ENCODE measurements at regions not wholly inside any gene's neighbourhood (a gene's known extent, or its start where the extent isn't known, plus 50 kb on each side); places are given as distances from the start of the nearest gene placed in this dataset.

GRCh38 chr1:60575326-60575977, 501.9 kb upstream of the C1orf87 start:
- no peak overlapping the region for H3K4me3 ChIP-seq (ENCODE audit: low read length)
- WGBS (ENCODE audit: insufficient coverage, low lambda C conversion rate): 100% methylated on average over 1 of the region's 2 CpGs

DNA sequence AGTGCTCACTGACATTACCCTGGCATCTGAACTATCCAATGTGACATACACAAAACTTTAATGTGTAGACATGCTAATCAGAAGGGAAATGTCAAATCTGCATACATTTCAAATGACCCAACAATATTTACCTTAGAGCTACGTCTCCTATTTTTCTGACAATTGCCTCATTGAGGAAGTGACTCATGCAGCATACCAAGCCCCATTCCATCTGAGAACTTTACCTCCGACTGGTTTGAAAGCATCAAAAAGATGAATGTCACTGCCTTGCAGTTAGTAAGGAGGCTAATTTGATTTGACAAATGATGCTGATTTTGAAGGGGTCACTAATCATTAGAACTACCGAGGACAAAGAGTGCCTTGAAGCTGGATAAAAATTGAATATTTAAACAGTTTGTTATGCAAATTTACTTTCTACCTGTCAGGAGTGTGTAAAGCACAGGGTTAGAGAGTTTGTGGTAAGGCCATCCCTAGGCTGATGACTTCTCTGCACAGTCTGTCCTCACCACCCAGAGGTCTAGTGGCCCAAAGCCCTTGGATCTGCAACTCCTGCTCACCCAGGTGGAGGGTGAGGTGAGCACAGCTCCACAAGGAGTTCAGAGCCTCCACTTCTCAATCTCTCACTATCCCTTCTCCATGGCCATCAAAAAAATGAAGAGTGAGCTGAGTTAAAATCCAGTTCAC, 500.3 kb upstream of the C1orf87 start:
- Histone ChIP-seq H3K4me3 (ENCODE audit: low read length) (no peak overlapping the region), H3K36me3 (ENCODE audit: control insufficient read depth, insufficient read depth, low read length) (no peaks in the 10 kb centered on the region), H3K4me1 (ENCODE audit: control insufficient read depth, insufficient read depth, low read length) (no peaks in the 10 kb centered on the region), H3K27ac (ENCODE audit: low read length) (no peak overlapping the region), H3K9me3 (ENCODE audit: control insufficient read depth, low read depth, low read length) (no peaks in the 10 kb centered on the region), H3K27me3 (ENCODE audit: control insufficient read depth, insufficient read depth, low read length) (no peaks in the 10 kb centered on the region)
- 83% methylated on average over 1 of the region's 3 CpGs for WGBS (ENCODE audit: insufficient coverage, low lambda C conversion rate)
- DNase-seq: no peak

More at GRCh38 chr1:60575326-60575977, 501.9 kb upstream of the C1orf87 start:
- DNase-seq: no peak
- Histone ChIP-seq H3K27me3 (ENCODE audit: control insufficient read depth, insufficient read depth, low read length) (no peaks in the 10 kb centered on the region), H3K4me1 (ENCODE audit: control insufficient read depth, insufficient read depth, low read length) (no peaks in the 10 kb centered on the region), H3K27ac (ENCODE audit: low read length) (no peak overlapping the region), H3K36me3 (ENCODE audit: control insufficient read depth, insufficient read depth, low read length) (no peaks in the 10 kb centered on the region), H3K9me3 (ENCODE audit: control insufficient read depth, low read depth, low read length) (no peaks in the 10 kb centered on the region)

DNA sequence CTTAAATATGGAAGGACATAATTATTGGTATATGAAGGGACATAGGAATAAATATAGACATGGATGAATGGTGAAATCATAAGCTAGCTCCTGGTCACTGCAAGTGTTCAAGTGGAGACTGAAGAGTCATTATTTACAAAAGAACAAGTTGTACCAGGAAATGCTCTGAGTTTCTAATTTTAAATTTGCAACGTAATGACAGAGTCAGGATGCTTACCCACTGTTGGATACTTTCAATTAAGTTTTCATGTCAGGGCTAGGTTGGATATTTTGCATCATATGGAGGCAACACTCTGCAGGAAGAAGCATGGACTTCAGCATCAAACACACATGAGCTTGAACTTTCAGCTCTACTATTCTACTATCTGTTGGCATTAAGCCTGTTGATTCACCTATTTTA, 499.6 kb upstream of the C1orf87 start:
- Histone ChIP-seq H3K9me3 (ENCODE audit: control insufficient read depth, low read depth, low read length) (no peaks in the 10 kb centered on the region), H3K4me1 (ENCODE audit: control insufficient read depth, insufficient read depth, low read length) (no peaks in the 10 kb centered on the region), H3K27ac (ENCODE audit: low read length) (no peak overlapping the region), H3K36me3 (ENCODE audit: control insufficient read depth, insufficient read depth, low read length) (no peaks in the 10 kb centered on the region), H3K4me3 (ENCODE audit: low read length) (no peak overlapping the region), H3K27me3 (ENCODE audit: control insufficient read depth, insufficient read depth, low read length) (no peaks in the 10 kb centered on the region)
- no peak for DNase-seq
- WGBS (ENCODE audit: insufficient coverage, low lambda C conversion rate): no CpG with 5 or more reads among the region's 1 CpG

GRCh38 chr1:60572378-60572777, 498.8 kb upstream of the C1orf87 start:
- no peaks in the 10 kb centered on the region for H3K4me1 ChIP-seq (ENCODE audit: control insufficient read depth, insufficient read depth, low read length)
- H3K27ac ChIP-seq (ENCODE audit: low read length): no peak overlapping the region
- no peak overlapping the region for H3K4me3 ChIP-seq (ENCODE audit: low read length)
- DNase-seq: no peak
- no peaks in the 10 kb centered on the region for H3K9me3 ChIP-seq (ENCODE audit: control insufficient read depth, low read depth, low read length)
- no peaks in the 10 kb centered on the region for H3K36me3 ChIP-seq (ENCODE audit: control insufficient read depth, insufficient read depth, low read length)
- 100% methylated on average over 2 of the region's 4 CpGs for WGBS (ENCODE audit: insufficient coverage, low lambda C conversion rate)
- no peaks in the 10 kb centered on the region for H3K27me3 ChIP-seq (ENCODE audit: control insufficient read depth, insufficient read depth, low read length)

DNA sequence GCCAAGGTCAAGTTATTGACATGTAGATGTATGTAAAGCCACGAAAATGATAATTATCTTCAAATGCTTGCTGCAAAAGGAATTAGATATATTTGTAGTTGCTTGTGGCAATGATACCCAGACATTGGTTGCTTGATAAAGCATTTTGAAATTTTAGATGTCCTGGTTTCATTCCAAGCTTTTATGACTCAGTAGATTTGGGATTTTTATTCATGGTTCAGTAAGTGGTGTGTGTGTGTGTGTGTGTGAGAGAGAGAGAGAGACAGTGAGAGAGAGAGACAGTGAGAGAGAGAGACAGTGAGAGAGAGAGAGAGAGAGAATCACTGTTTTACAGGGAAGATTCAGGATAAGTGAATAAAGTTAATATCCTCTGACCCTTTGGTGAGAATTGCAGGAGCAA, 498.2 kb upstream of the C1orf87 start:
- WGBS (ENCODE audit: insufficient coverage, low lambda C conversion rate): no CpG with 5 or more reads among the region's 1 CpG

DNA sequence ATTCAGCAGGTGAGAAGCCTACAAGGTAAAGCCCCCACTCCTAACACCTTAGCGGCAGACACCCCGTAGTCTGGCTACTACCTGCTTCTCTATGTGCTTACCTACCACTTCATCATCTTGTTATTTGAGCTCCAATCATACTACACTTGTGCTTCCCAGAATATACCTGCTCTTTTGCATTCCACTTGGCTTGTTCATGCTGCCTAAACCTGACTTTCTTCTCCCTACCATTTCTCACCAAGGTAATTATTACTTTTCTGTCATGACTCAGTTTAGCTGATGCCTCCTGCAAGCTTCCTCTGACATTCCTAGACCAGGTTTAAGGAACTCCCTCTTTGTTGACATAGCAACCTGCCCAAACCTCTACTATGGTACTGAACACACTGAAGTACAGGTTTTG, 495.6 kb upstream of the C1orf87 start:
- Histone ChIP-seq H3K4me3 (ENCODE audit: low read length) (no peak overlapping the region), H3K4me1 (ENCODE audit: control insufficient read depth, insufficient read depth, low read length) (no peaks in the 10 kb centered on the region), H3K27ac (ENCODE audit: low read length) (no peak overlapping the region), H3K36me3 (ENCODE audit: control insufficient read depth, insufficient read depth, low read length) (no peaks in the 10 kb centered on the region), H3K9me3 (ENCODE audit: control insufficient read depth, low read depth, low read length) (no peaks in the 10 kb centered on the region), H3K27me3 (ENCODE audit: control insufficient read depth, insufficient read depth, low read length) (no peaks in the 10 kb centered on the region)
- DNase-seq: no peak
- no CpG with 5 or more reads among the region's 2 CpGs for WGBS (ENCODE audit: insufficient coverage, low lambda C conversion rate)

More for the DNA sequence above, 498.2 kb upstream of the C1orf87 start:
- Histone ChIP-seq H3K27me3 (ENCODE audit: control insufficient read depth, insufficient read depth, low read length) (no peaks in the 10 kb centered on the region), H3K27ac (ENCODE audit: low read length) (no peak overlapping the region), H3K36me3 (ENCODE audit: control insufficient read depth, insufficient read depth, low read length) (no peaks in the 10 kb centered on the region), H3K4me1 (ENCODE audit: control insufficient read depth, insufficient read depth, low read length) (no peaks in the 10 kb centered on the region), H3K9me3 (ENCODE audit: control insufficient read depth, low read depth, low read length) (no peaks in the 10 kb centered on the region), H3K4me3 (ENCODE audit: low read length) (no peak overlapping the region)
- no peak for DNase-seq

DNA sequence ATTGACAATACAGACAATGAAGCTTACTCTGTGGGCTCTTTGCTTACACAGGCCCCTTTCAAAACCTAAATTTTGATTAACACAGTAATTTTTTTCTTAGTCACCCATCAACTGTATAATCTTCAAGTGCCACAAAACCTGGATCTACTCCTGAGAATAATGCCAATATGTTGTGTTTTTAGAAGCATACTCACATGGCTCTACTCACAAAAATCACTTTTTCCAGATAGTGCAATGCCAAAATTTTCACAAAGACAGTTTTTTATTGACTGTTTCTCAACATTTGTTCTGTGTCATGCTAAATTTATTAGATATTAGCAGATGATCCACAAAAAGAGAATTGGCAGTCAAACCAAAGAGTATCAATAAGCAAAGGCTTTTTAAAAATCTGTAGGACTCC, 493.7 kb upstream of the C1orf87 start:
- no peaks in the 10 kb centered on the region for H3K9me3 ChIP-seq (ENCODE audit: control insufficient read depth, low read depth, low read length)
- H3K4me1 ChIP-seq (ENCODE audit: control insufficient read depth, insufficient read depth, low read length): no peaks in the 10 kb centered on the region
- H3K36me3 ChIP-seq (ENCODE audit: control insufficient read depth, insufficient read depth, low read length): no peaks in the 10 kb centered on the region
- no peaks in the 10 kb centered on the region for H3K27me3 ChIP-seq (ENCODE audit: control insufficient read depth, insufficient read depth, low read length)
- no peak for DNase-seq
- no peak overlapping the region for H3K4me3 ChIP-seq (ENCODE audit: low read length)
- H3K27ac ChIP-seq (ENCODE audit: low read length): no peak overlapping the region

DNA sequence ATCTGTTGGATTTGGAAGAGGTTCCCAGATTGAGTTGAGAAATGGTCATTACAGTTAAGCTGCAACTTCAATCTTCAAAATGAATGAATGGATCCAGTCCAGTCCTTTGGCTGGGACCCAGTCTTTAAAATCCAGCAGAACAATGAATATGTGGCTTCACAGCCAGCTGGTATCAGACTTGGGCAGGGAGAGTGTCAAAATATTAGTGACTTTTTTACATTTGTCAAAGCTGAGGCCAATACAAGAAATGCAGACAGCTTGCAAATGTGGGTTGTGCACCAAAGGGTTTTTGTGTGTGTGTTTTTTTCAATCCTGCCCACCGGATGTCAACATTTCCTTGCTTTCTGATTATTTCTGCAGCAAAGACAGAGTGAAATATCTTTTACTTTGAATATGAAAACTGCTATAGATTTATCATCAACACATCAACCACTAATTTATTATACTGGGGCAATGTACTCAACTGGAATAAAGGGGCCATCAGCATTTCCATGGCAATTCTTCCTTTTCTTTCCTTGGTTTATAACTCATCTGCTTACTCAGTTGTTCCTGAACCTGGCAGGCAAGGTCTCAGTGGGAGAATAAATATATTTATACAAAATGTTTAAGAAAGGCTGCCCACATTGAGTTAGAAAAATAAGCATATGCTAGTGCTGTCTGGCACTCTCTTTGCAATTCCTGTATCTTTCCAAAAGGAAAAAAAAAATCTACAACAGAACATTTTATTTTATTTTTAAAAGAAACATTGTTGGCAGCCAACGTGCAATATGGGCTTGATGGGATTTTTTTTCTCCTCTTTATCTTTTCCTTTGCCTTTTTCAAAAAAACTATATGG, 491.6 kb upstream of the C1orf87 start:
- Histone ChIP-seq H3K27ac (ENCODE audit: low read length) (no peak overlapping the region), H3K4me3 (ENCODE audit: low read length) (no peak overlapping the region), H3K4me1 (ENCODE audit: control insufficient read depth, insufficient read depth, low read length) (no peaks in the 10 kb centered on the region), H3K9me3 (ENCODE audit: control insufficient read depth, low read depth, low read length) (no peaks in the 10 kb centered on the region), H3K27me3 (ENCODE audit: control insufficient read depth, insufficient read depth, low read length) (no peaks in the 10 kb centered on the region), H3K36me3 (ENCODE audit: control insufficient read depth, insufficient read depth, low read length) (no peaks in the 10 kb centered on the region)
- WGBS (ENCODE audit: insufficient coverage, low lambda C conversion rate): 37% methylated on average over 2 of the region's 2 CpGs
- DNase-seq: no peak

DNA sequence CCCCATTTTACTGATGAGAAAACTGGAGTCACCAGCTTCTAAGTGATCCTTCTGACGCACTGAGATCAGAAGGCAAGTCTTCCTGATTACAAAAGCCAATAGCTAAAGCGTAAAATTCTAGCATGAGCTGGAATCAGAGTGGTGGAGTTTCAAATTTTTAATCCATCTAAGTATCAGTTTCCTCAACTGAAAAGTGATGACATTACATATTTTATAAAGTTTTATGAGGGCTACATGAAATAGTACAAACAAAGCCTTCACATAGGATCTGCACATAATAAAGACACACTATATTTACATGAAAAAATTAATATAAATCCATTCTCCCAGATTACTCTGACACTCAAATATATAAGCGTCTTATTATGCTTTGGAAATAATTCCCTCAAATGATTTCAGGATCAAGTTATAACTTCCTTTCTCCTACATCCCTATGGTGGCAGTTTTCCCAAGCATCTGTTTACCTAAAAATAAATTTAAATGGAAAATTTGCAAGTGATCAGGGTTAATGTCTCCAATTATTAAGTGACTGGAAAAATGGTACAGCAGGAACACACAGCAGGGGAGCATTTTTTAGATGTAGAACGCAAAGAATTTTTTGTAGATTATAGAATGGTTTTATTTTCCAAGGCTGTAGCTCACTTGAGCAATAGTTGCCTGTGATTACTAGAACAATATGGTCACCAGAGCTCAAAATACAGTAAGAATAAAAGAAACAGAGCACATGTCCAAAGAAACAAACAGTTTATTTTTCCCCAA, 490.4 kb upstream of the C1orf87 start:
- Histone ChIP-seq H3K4me3 (ENCODE audit: low read length) (no peak overlapping the region), H3K9me3 (ENCODE audit: control insufficient read depth, low read depth, low read length) (no peaks in the 10 kb centered on the region), H3K27me3 (ENCODE audit: control insufficient read depth, insufficient read depth, low read length) (no peaks in the 10 kb centered on the region), H3K36me3 (ENCODE audit: control insufficient read depth, insufficient read depth, low read length) (no peaks in the 10 kb centered on the region), H3K4me1 (ENCODE audit: control insufficient read depth, insufficient read depth, low read length) (no peaks in the 10 kb centered on the region), H3K27ac (ENCODE audit: low read length) (no peak overlapping the region)
- no peak for DNase-seq
- 84% methylated on average over 3 of the region's 4 CpGs for WGBS (ENCODE audit: insufficient coverage, low lambda C conversion rate)

GRCh38 chr1:60562740-60563139, 489.2 kb upstream of the C1orf87 start:
- Histone ChIP-seq H3K9me3 (ENCODE audit: control insufficient read depth, low read depth, low read length) (no peaks in the 10 kb centered on the region), H3K27ac (ENCODE audit: low read length) (no peak overlapping the region), H3K27me3 (ENCODE audit: control insufficient read depth, insufficient read depth, low read length) (no peaks in the 10 kb centered on the region), H3K4me3 (ENCODE audit: low read length) (no peak overlapping the region), H3K4me1 (ENCODE audit: control insufficient read depth, insufficient read depth, low read length) (no peaks in the 10 kb centered on the region), H3K36me3 (ENCODE audit: control insufficient read depth, insufficient read depth, low read length) (no peaks in the 10 kb centered on the region)
- 88% methylated on average over 5 of the region's 5 CpGs for WGBS (ENCODE audit: insufficient coverage, low lambda C conversion rate)
- no peak for DNase-seq

Measured in large intestine (tissue), 3 donors.